Gastroesophageal sphincter (tissue), 3 donors: ENCODE measurements at regions not wholly inside any gene's neighbourhood (a gene's known extent, or its start where the extent isn't known, plus 50 kb on each side); places are given as distances from the start of the nearest gene placed in this dataset.

Source experiments
- CTCF ChIP-seq, 4 experiments: fragments of 200-600 bp in 2 of 4; fragments of 450-650 bp in 2 of 4; sonication (generic) in 1 of 4; IDR thresholded peaks; one replicate each; pipeline ENCODE4 v1.5.1; 2017 to 2019; ENCODE audit warnings: antibody characterized with exemption in 4 of 4, mild to moderate bottlenecking in 2 of 4, moderate library complexity in 2 of 4
- EP300 ChIP-seq: sonication (generic); formaldehyde crosslinking; IDR thresholded peaks from one replicate; pipeline ENCODE4 v1.6.1; 2017; ENCODE audit warnings: antibody characterized with exemption, mild to moderate bottlenecking
- POLR2A ChIP-seq, 2 donors: fragments of 450-650 bp; IDR thresholded peaks; one replicate each; pipeline ENCODE4 v1.6.1; 2017; ENCODE audit warnings: antibody characterized with exemption in 2 of 2, mild to moderate bottlenecking in 2 of 2, moderate library complexity in 1 of 2

GRCh38 chrX:94936722-94937121 is 1262.7 kb downstream of the FAM133A start:
- TF ChIP-seq CTCF (IDR thresholded peaks at IDR 0.05) = no peak
- no peak for TF ChIP-seq EP300
- TF ChIP-seq POLR2A (IDR thresholded peaks at IDR 0.05) = no peak
